HEK293 (cell line): ENCODE measurements at regions not wholly inside any gene's neighbourhood (a gene's known extent, or its start where the extent isn't known, plus 50 kb on each side); places are given as distances from the start of the nearest gene placed in this dataset.

Source experiments
- CTCF ChIA-PET: fragments of 350-600 bp; formaldehyde crosslinking; extraction: SDS; loops from one replicate; lab custom pipeline; 2021; ENCODE audit warnings: antibody characterized with exemption; lab: Yijun Ruan, JAX
- POLR2A ChIA-PET: fragments of 300-600 bp; formaldehyde crosslinking; extraction: SDS; loops from one replicate; lab custom pipeline; 2020; ENCODE audit warnings: antibody characterized with exemption, inconsistent platforms; lab: Yijun Ruan, JAX
- H3K27ac ChIP-seq: fragments of 200-500 bp; sonication (Bioruptor generic); 2 replicates; pipeline ENCODE4 v1.5.1; 2014; ENCODE audit warnings: low read depth, low read length, control low read depth, inconsistent platforms; ENCODE audit errors: extremely low read depth
- H3K36me3 ChIP-seq, 2 experiments: fragments of 200-500 bp in 1 of 2; sonication (Bioruptor generic) in 1 of 2; 1 replicate in 1 of 2; 2 replicates in 1 of 2; pipeline ENCODE4 v1.5.1; 2014 to 2017; ENCODE audit warnings: inconsistent platforms in 2 of 2, low read length in 2 of 2; ENCODE audit not compliant: control insufficient read depth in 2 of 2, insufficient read depth in 1 of 2
- H3K4me1 ChIP-seq: fragments of 200-500 bp; sonication (Bioruptor generic); 2 replicates; pipeline ENCODE4 v1.5.1; 2014; ENCODE audit warnings: mild to moderate bottlenecking, low read length, inconsistent platforms; ENCODE audit not compliant: control insufficient read depth, insufficient read depth
- H3K4me3 ChIP-seq: 2 replicates; pipeline ENCODE4 v1.5.1; 2011; ENCODE audit warnings: low read depth, mild to moderate bottlenecking, control low read depth, low read length, moderate library complexity
- H3K9me3 ChIP-seq: fragments of 200-500 bp; sonication (Bioruptor generic); 2 replicates; pipeline ENCODE4 v1.5.1; 2014; ENCODE audit warnings: low read depth, low read length, inconsistent platforms; ENCODE audit not compliant: control insufficient read depth, insufficient read depth
- BCL6B ChIP-seq: fragments of 450-650 bp; formaldehyde crosslinking; IDR thresholded peaks from 2 replicates; pipeline ENCODE4 v1.5.1; 2017; ENCODE audit warnings: missing biosample characterization, missing genetic modification characterization
- HOXD13 ChIP-seq: sonication (generic); formaldehyde crosslinking; IDR thresholded peaks from 2 replicates; pipeline ENCODE4 v1.8.0; 2022; ENCODE audit warnings: missing genetic modification reagents, borderline replicate concordance
- INSM2 ChIP-seq: fragments of 450-650 bp; formaldehyde crosslinking; IDR thresholded peaks from 2 replicates; pipeline ENCODE4 v1.5.1; 2016; ENCODE audit warnings: missing biosample characterization, missing genetic modification characterization
- PRDM2 ChIP-seq: fragments of 450-650 bp; formaldehyde crosslinking; IDR thresholded peaks from 2 replicates; pipeline ENCODE4 v1.5.1; 2016; ENCODE audit warnings: missing biosample characterization, missing genetic modification characterization, borderline replicate concordance
- SCRT1 ChIP-seq: fragments of 450-650 bp; formaldehyde crosslinking; IDR thresholded peaks from 2 replicates; pipeline ENCODE4 v1.5.1; 2016; ENCODE audit warnings: missing biosample characterization, missing genetic modification characterization, borderline replicate concordance
- SP3 ChIP-seq: fragments of 450-650 bp; formaldehyde crosslinking; IDR thresholded peaks from 2 replicates; pipeline ENCODE4 v1.5.1; 2016; ENCODE audit warnings: missing biosample characterization, missing genetic modification characterization
- ZFHX2 ChIP-seq: fragments of 450-650 bp; formaldehyde crosslinking; conservative IDR thresholded peaks from 2 replicates; pipeline ENCODE4 v1.5.1; 2016; ENCODE audit warnings: missing biosample characterization, missing genetic modification characterization
- ZNF138 ChIP-seq: fragments of 450-650 bp; formaldehyde crosslinking; IDR thresholded peaks from 2 replicates; pipeline ENCODE4 v1.5.1; 2016; ENCODE audit warnings: missing biosample characterization, missing genetic modification characterization, borderline replicate concordance
- ZNF16 ChIP-seq: fragments of 450-650 bp; formaldehyde crosslinking; IDR thresholded peaks from 2 replicates; pipeline ENCODE4 v1.5.1; 2016; ENCODE audit warnings: low read depth, missing biosample characterization, missing genetic modification characterization
- ZNF184 ChIP-seq: fragments of 450-650 bp; IDR thresholded peaks from 2 replicates; pipeline ENCODE4 v1.5.1; 2018; ENCODE audit warnings: missing biosample characterization, mild to moderate bottlenecking, missing genetic modification characterization
- ZNF223 ChIP-seq: fragments of 450-650 bp; formaldehyde crosslinking; IDR thresholded peaks from 2 replicates; pipeline ENCODE4 v1.5.1; 2016; ENCODE audit warnings: missing biosample characterization, missing genetic modification characterization
- ZNF391 ChIP-seq: fragments of 450-650 bp; formaldehyde crosslinking; IDR thresholded peaks from 2 replicates; pipeline ENCODE4 v1.5.1; 2016; ENCODE audit warnings: low read depth, missing biosample characterization, missing genetic modification characterization, borderline replicate concordance
- ZNF488 ChIP-seq: fragments of 450-650 bp; formaldehyde crosslinking; IDR thresholded peaks from 2 replicates; pipeline ENCODE4 v1.5.1; 2016; ENCODE audit warnings: missing biosample characterization, missing genetic modification characterization
- ZNF521 ChIP-seq: fragments of 450-650 bp; formaldehyde crosslinking; IDR thresholded peaks from 2 replicates; pipeline ENCODE4 v1.5.1; 2017; ENCODE audit warnings: missing biosample characterization, mild to moderate bottlenecking, missing genetic modification characterization
- ZNF548 ChIP-seq: fragments of 450-650 bp; formaldehyde crosslinking; IDR thresholded peaks from 2 replicates; pipeline ENCODE4 v1.5.1; 2016; ENCODE audit warnings: missing biosample characterization, missing genetic modification characterization
- ZNF623 ChIP-seq: fragments of 450-650 bp; formaldehyde crosslinking; IDR thresholded peaks from 2 replicates; pipeline ENCODE4 v1.5.1; 2016; ENCODE audit warnings: missing biosample characterization, missing genetic modification characterization
- ZNF629 ChIP-seq: fragments of 450-650 bp; formaldehyde crosslinking; IDR thresholded peaks from 2 replicates; pipeline ENCODE4 v1.5.1; 2017; ENCODE audit warnings: missing biosample characterization, missing genetic modification characterization
- ZNF707 ChIP-seq: fragments of 450-650 bp; formaldehyde crosslinking; IDR thresholded peaks from 2 replicates; pipeline ENCODE4 v1.5.1; 2016; ENCODE audit warnings: missing biosample characterization, missing genetic modification characterization
- ZNF76 ChIP-seq: fragments of 450-650 bp; formaldehyde crosslinking; IDR thresholded peaks from 2 replicates; pipeline ENCODE4; 2016; ENCODE audit warnings: low read depth, missing biosample characterization, missing genetic modification characterization, borderline replicate concordance
- ZNF792 ChIP-seq: fragments of 450-650 bp; formaldehyde crosslinking; IDR thresholded peaks from 2 replicates; pipeline ENCODE4 v1.5.1; 2016; ENCODE audit warnings: missing biosample characterization, missing genetic modification characterization

GRCh38 chr15:93585012-93585411, 496.0 kb upstream of the RGMA start (continued):
- no peak for TF ChIP-seq ZNF391 (tag by site-specific recombination)

GRCh38 chr15:93583968-93584367, 495.0 kb upstream of the RGMA start:
- H3K4me1 ChIP-seq = no peaks in the 10 kb centered on the region
- POLR2A ChIA-PET = interaction anchor here (0.7 kb wide), 1 partner anchor 22 kb away, joined by 3 read pairs; no protein-coding TSS in a partner anchor

GRCh38 chr15:93583552-93583951, 494.5 kb upstream of the RGMA start:
- Histone ChIP-seq H3K4me3 (no peak overlapping the region), H3K9me3 (no peaks in the 10 kb centered on the region), H3K36me3 (no peaks in the 10 kb centered on the region), H3K27ac (no peak overlapping the region), H3K4me1 (no peaks in the 10 kb centered on the region)
- TF ChIP-seq ZNF629 (tag by site-specific recombination) = no peak
- no peak for TF ChIP-seq ZNF707
- no peak for TF ChIP-seq BCL6B (tag by site-specific recombination)
- no peak for TF ChIP-seq SP3 (tag by site-specific recombination)
- no peak for TF ChIP-seq ZNF16
- no peak for TF ChIP-seq PRDM2
- no peak for TF ChIP-seq ZNF521 (tag by site-specific recombination)
- no peak for TF ChIP-seq ZNF223
- no peak for TF ChIP-seq ZFHX2
- TF ChIP-seq ZNF548 (tag by site-specific recombination) = no peak
- ChIA-PET POLR2A (no interaction called here), CTCF (no interaction called here)

More at GRCh38 chr15:93583968-93584367, 495.0 kb upstream of the RGMA start:
- Histone ChIP-seq H3K9me3 (no peaks in the 10 kb centered on the region), H3K4me3 (no peak overlapping the region), H3K27ac (no peak overlapping the region), H3K36me3 (no peaks in the 10 kb centered on the region)
- TF ChIP-seq HOXD13 (CRISPR knock-in tag) = 0 out of 2 replicates have a peak, but pooled peaks have one; percentile 36
- TF ChIP-seq ZNF76 (tag by site-specific recombination) = no peak
- CTCF ChIA-PET = no interaction called here

GRCh38 chr15:93570527-93570926, 481.5 kb upstream of the RGMA start:
- Histone ChIP-seq H3K4me3 (no peak overlapping the region), H3K36me3 (no peaks in the 10 kb centered on the region), H3K27ac (no peak overlapping the region), H3K9me3 (peaks cover 3% of the 10 kb centered on the region; the same call in 1 of the 2 replicates), H3K4me1 (no peaks in the 10 kb centered on the region)
- CTCF ChIA-PET = interaction anchor here (0.8 kb wide), 1 partner anchor 209 kb away, joined by 4 read pairs; no protein-coding TSS in a partner anchor
- POLR2A ChIA-PET = no interaction called here
- TF ChIP-seq ZNF623 (tag by site-specific recombination) (no peak), ZNF488 (no peak), INSM2 (tag by site-specific recombination) (no peak), ZNF184 (tag by site-specific recombination) (no peak), SCRT1 (tag by site-specific recombination) (no peak), ZNF138 (tag by site-specific recombination) (no peak), ZNF792 (no peak)
